H9 (cell line): ENCODE measurements at regions not wholly inside any gene's neighbourhood (a gene's known extent, or its start where the extent isn't known, plus 50 kb on each side); places are given as distances from the start of the nearest gene placed in this dataset.

ENCODE experiments used
- DNase-seq: peaks from one replicate; pipeline ENCODE4 v3.0.0-alpha.2; 2017
- H2AFZ ChIP-seq: one replicate; pipeline ENCODE4 v1.6.1; 2013; ENCODE audit warnings: mild to moderate bottlenecking, low read length, control low read depth, moderate library complexity
- H2AK5ac ChIP-seq: 2 replicates; pipeline ENCODE4 v1.6.1; 2013; ENCODE audit warnings: low read length, control low read depth, mixed read lengths; ENCODE audit not compliant: insufficient read length
- H2BK120ac ChIP-seq: one replicate; pipeline ENCODE4 v1.6.1; 2013; ENCODE audit warnings: low read depth, mild to moderate bottlenecking, low read length, control low read depth, inconsistent platforms; ENCODE audit not compliant: poor library complexity, severe bottlenecking
- H2BK12ac ChIP-seq: 2 replicates; pipeline ENCODE4 v1.6.1; 2013; ENCODE audit warnings: low read length, control low read depth, mixed read lengths, low read depth; ENCODE audit not compliant: insufficient read length
- H2BK15ac ChIP-seq: 2 replicates; pipeline ENCODE4 v1.6.1; 2013; ENCODE audit warnings: low read depth, low read length, control low read depth
- H2BK20ac ChIP-seq: one replicate; pipeline ENCODE4 v1.6.1; 2013; ENCODE audit warnings: low read depth, mild to moderate bottlenecking, low read length, control low read depth, inconsistent platforms; ENCODE audit not compliant: poor library complexity, severe bottlenecking
- H2BK5ac ChIP-seq: 2 replicates; pipeline ENCODE4 v1.6.1; 2013; ENCODE audit warnings: low read length, control low read depth, mixed read lengths; ENCODE audit not compliant: insufficient read length
- H3K14ac ChIP-seq: 2 replicates; pipeline ENCODE4 v1.6.1; 2013; ENCODE audit warnings: low read length, control low read depth; ENCODE audit not compliant: insufficient read depth
- H3K18ac ChIP-seq: 2 replicates; pipeline ENCODE4 v1.6.1; 2013; ENCODE audit warnings: low read depth, mild to moderate bottlenecking, mixed read lengths, low read length, control low read depth; ENCODE audit not compliant: insufficient read length
- H3K23ac ChIP-seq: 2 replicates; pipeline ENCODE4 v1.6.1; 2013; ENCODE audit warnings: low read length, control low read depth, mixed read lengths, low read depth; ENCODE audit not compliant: insufficient read length
- H3K23me2 ChIP-seq: 2 replicates; pipeline ENCODE4 v1.6.1; 2013; ENCODE audit warnings: low read depth, mild to moderate bottlenecking, mixed read lengths, low read length, control low read depth; ENCODE audit not compliant: insufficient read length, poor library complexity, severe bottlenecking
- H3K27ac ChIP-seq: 2 replicates; pipeline ENCODE4 v1.5.1; 2013; ENCODE audit warnings: low read length, control low read depth, mixed read lengths, low read depth; ENCODE audit not compliant: insufficient read length
- H3K27me3 ChIP-seq: 2 replicates; pipeline ENCODE4 v1.6.1; 2013; ENCODE audit warnings: low read length, control low read depth, inconsistent platforms; ENCODE audit not compliant: insufficient read depth
- H3K4ac ChIP-seq: 2 replicates; pipeline ENCODE4 v1.6.1; 2013; ENCODE audit warnings: low read depth, mild to moderate bottlenecking, control low read depth, inconsistent platforms, low read length, moderate library complexity
- H3K4me1 ChIP-seq: 2 replicates; pipeline ENCODE4 v1.6.1; 2013; ENCODE audit warnings: low read length, control low read depth, inconsistent platforms; ENCODE audit not compliant: insufficient read depth
- H3K4me2 ChIP-seq: 2 replicates; pipeline ENCODE4 v1.6.1; 2013; ENCODE audit warnings: low read length, control low read depth, mixed read lengths; ENCODE audit not compliant: insufficient read length, insufficient read depth
- H3K56ac ChIP-seq: 2 replicates; pipeline ENCODE4 v1.6.1; 2013; ENCODE audit warnings: low read depth, mild to moderate bottlenecking, mixed read lengths, low read length, control low read depth; ENCODE audit not compliant: insufficient read length
- H3K79me1 ChIP-seq: 2 replicates; pipeline ENCODE4 v1.6.1; 2013; ENCODE audit warnings: low read depth, mild to moderate bottlenecking, moderate library complexity, low read length, control low read depth, inconsistent platforms; ENCODE audit not compliant: insufficient read depth, poor library complexity, severe bottlenecking
- H3K79me2 ChIP-seq: 2 replicates; pipeline ENCODE4 v1.6.1; 2013; ENCODE audit warnings: low read length, control low read depth, inconsistent platforms; ENCODE audit not compliant: insufficient read depth
- H3K9ac ChIP-seq: 2 replicates; pipeline ENCODE4 v1.6.1; 2013; ENCODE audit warnings: low read length, control low read depth, mixed read lengths; ENCODE audit not compliant: insufficient read length; ENCODE audit errors: extremely low read depth
- H3K9me3 ChIP-seq: one replicate; pipeline ENCODE4 v1.6.1; 2013; ENCODE audit warnings: low read depth, low read length, inconsistent platforms; ENCODE audit not compliant: control insufficient read depth
- H3T11ph ChIP-seq: one replicate; pipeline ENCODE4 v1.6.1; 2013; ENCODE audit warnings: mild to moderate bottlenecking, low read length, control low read depth, inconsistent platforms
- H4K20me1 ChIP-seq: one replicate; pipeline ENCODE4 v1.6.1; 2013; ENCODE audit not compliant: control insufficient read depth, insufficient read length, insufficient read depth
- H4K5ac ChIP-seq: 2 replicates; pipeline ENCODE4 v1.6.1; 2013; ENCODE audit warnings: low read depth, mild to moderate bottlenecking, mixed read lengths, low read length, control low read depth; ENCODE audit not compliant: insufficient read length
- H4K8ac ChIP-seq: replicated peaks from 2 replicates; pipeline ENCODE4 v1.6.1; 2013; ENCODE audit warnings: low read length, control low read depth, mixed read lengths, low read depth; ENCODE audit not compliant: insufficient read length
- H4K91ac ChIP-seq: 2 replicates; pipeline ENCODE4 v1.6.1; 2013; ENCODE audit warnings: low read depth, mild to moderate bottlenecking, moderate library complexity, mixed read lengths, low read length, control low read depth; ENCODE audit not compliant: insufficient read length
- H3K27ac Mint-ChIP-seq, 3 experiments: 2 replicates in 2 of 3; 3 replicates in 1 of 3; pipeline ENCODE4 v1.8.0; 2020 to 2021; ENCODE audit warnings: mixed read lengths in 3 of 3, mild to moderate bottlenecking in 1 of 3, moderate library complexity in 1 of 3
- H3K27me3 Mint-ChIP-seq: 2 replicates; pipeline ENCODE4 v1.8.0; 2021; ENCODE audit warnings: low read depth, mild to moderate bottlenecking, moderate library complexity, mixed read lengths
- H3K36me3 Mint-ChIP-seq, 3 experiments: 2 replicates in 2 of 3; 3 replicates in 1 of 3; pipeline ENCODE4 v1.8.0; 2020 to 2021; ENCODE audit warnings: low read depth in 3 of 3, mixed read lengths in 3 of 3; ENCODE audit not compliant: insufficient read depth in 1 of 3
- H3K4me1 Mint-ChIP-seq, 2 experiments: 2 replicates each; pipeline ENCODE4 v1.8.0; 2020; ENCODE audit warnings: mixed read lengths in 2 of 2
- H3K4me3 Mint-ChIP-seq, 2 experiments: 2 replicates in 1 of 2; 3 replicates in 1 of 2; pipeline ENCODE4 v1.8.0; 2020 to 2021; ENCODE audit warnings: mild to moderate bottlenecking in 2 of 2, mixed read lengths in 2 of 2, moderate library complexity in 1 of 2
- H3K9me3 Mint-ChIP-seq, 2 experiments: 2 replicates in 1 of 2; 3 replicates in 1 of 2; pipeline ENCODE4 v1.8.0; 2020; ENCODE audit warnings: mild to moderate bottlenecking in 2 of 2, mixed read lengths in 2 of 2, moderate library complexity in 1 of 2
- CTCF ChIP-seq: fragments of 200-600 bp; sonication (generic); conservative IDR thresholded peaks from 3 replicates; pipeline ENCODE4 v1.8.0; 2021; ENCODE audit warnings: antibody characterized with exemption, mild to moderate bottlenecking
- WGBS: extraction: QIAGEN DNeasy Blood & Tissue Kit; methylation state at CpG from one replicate; pipeline ENCODE4 v1.1.7; 2013; ENCODE audit warnings: missing lambda C conversion rate, low lambda C conversion rate, mixed read lengths; ENCODE audit not compliant: insufficient read length; ENCODE audit errors: extremely low coverage; 5-methylcytosine and 5-hydroxymethylcytosine counted together

DNA sequence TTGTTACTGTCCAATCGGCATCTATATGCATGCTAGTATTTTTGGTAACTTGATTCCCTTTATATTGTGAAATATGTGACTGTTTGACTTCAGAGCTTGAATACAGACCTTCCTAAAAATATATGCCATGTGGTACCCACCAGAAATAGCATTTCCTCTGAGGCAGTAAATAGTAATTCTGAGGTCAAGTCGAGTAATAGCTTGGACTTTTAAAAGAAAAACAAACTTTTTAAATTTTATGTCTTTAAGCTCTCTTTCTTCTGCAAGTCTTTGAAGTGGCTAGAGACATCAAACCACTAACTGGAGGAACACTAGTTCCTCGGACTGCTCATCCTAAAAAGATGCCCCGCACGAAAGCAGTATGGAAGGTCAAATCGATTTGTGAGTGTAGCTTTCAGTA lies 396.8 kb upstream of the SLC14A2 start:
- Mint-ChIP-seq H3K27me3 (no peaks in the 10 kb centered on the region), H3K4me3 (no peak overlapping the region)
- no peak overlapping the region for H2AFZ ChIP-seq

More for the DNA sequence above, 396.8 kb upstream of the SLC14A2 start:
- no CpG with 5 or more reads among the region's 6 CpGs for WGBS
- no peaks in the 10 kb centered on the region for H3K79me2 ChIP-seq
- no peak overlapping the region for H3K4ac ChIP-seq
- no peak overlapping the region for H2BK20ac ChIP-seq
- no peak overlapping the region for H3K9ac ChIP-seq
- H2BK120ac ChIP-seq, result no peak overlapping the region
- no peaks in the 10 kb centered on the region for H3K9me3 ChIP-seq
- H2BK5ac ChIP-seq, result no peak overlapping the region
- no peak overlapping the region for H3K56ac ChIP-seq
- no peaks in the 10 kb centered on the region for H3K36me3 Mint-ChIP-seq
- no peak overlapping the region for H4K5ac ChIP-seq
- H2BK12ac ChIP-seq, result no peak overlapping the region
- no peak overlapping the region for H4K91ac ChIP-seq
- no peaks in the 10 kb centered on the region for H3K9me3 Mint-ChIP-seq
- H2BK15ac ChIP-seq, result no peak overlapping the region
- H3K14ac ChIP-seq, result no peak overlapping the region
- peaks cover 5 to 6% of the 10 kb centered on the region in 2 experiments for H3K4me1 Mint-ChIP-seq
- H3K4me1 ChIP-seq, result no peaks in the 10 kb centered on the region
- H3T11ph ChIP-seq, result no peak overlapping the region
- H3K23ac ChIP-seq, result no peak overlapping the region
- no peak overlapping the region for H2AK5ac ChIP-seq
- no peaks in the 10 kb centered on the region for H3K27me3 ChIP-seq
- no peak overlapping the region for H4K8ac ChIP-seq
- no peak overlapping the region for H3K18ac ChIP-seq
- H3K23me2 ChIP-seq, result no peaks in the 10 kb centered on the region
- no peak for DNase-seq
- H3K27ac ChIP-seq, result no peak overlapping the region
- TF ChIP-seq CTCF, result no peak
- H3K79me1 ChIP-seq, result no peaks in the 10 kb centered on the region
- H3K27ac Mint-ChIP-seq, result no peak overlapping the region
- H3K4me2 ChIP-seq, result no peak overlapping the region
- no peaks in the 10 kb centered on the region for H4K20me1 ChIP-seq
